Fibroblast of lung (primary cell): ENCODE measurements at regions not wholly inside any gene's neighbourhood (a gene's known extent, or its start where the extent isn't known, plus 50 kb on each side); places are given as distances from the start of the nearest gene placed in this dataset.

Source experiments
- EZH2 ChIP-seq: IDR thresholded peaks from 2 replicates; pipeline ENCODE4 v1.5.1; 2012; ENCODE audit warnings: low read length, control low read depth, mild to moderate bottlenecking; ENCODE audit errors: missing control alignments
- TF ChIP-seq, protein P1 (sequence below), 2 donors: IDR thresholded peaks in 1 of 2; conservative IDR thresholded peaks in 1 of 2; 1 replicate in 1 of 2; 2 replicates in 1 of 2; pipeline ENCODE4 v1.5.1; 2011 to 2012; ENCODE audit warnings: low read length in 2 of 2, control low read depth in 1 of 2, inconsistent platforms in 1 of 2, low read depth in 1 of 2, mild to moderate bottlenecking in 1 of 2

DNA sequence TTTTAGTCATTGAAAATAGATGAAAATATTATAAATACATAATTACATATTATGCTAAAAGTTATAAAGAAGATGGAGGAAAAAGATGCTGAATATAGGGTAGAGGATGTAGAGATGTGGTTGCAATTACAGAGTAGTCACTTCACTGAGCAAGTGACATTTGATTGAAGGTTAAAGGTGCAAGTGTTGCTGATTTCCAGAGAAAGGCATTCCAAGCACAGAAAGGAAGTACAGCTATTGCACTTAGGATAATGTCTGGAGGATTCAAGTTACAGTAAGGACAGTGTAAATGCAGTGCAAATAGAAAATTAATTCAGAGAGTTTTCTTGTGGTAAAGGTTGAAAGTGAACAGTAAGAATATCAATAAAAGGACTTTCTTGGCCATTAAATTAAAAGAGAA is 1721.8 kb downstream of the PCDH9 start:
- TF ChIP-seq, protein P1, sequence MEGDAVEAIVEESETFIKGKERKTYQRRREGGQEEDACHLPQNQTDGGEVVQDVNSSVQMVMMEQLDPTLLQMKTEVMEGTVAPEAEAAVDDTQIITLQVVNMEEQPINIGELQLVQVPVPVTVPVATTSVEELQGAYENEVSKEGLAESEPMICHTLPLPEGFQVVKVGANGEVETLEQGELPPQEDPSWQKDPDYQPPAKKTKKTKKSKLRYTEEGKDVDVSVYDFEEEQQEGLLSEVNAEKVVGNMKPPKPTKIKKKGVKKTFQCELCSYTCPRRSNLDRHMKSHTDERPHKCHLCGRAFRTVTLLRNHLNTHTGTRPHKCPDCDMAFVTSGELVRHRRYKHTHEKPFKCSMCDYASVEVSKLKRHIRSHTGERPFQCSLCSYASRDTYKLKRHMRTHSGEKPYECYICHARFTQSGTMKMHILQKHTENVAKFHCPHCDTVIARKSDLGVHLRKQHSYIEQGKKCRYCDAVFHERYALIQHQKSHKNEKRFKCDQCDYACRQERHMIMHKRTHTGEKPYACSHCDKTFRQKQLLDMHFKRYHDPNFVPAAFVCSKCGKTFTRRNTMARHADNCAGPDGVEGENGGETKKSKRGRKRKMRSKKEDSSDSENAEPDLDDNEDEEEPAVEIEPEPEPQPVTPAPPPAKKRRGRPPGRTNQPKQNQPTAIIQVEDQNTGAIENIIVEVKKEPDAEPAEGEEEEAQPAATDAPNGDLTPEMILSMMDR (conservative IDR thresholded peaks at IDR 0.05 in 1 of 2, IDR thresholded peaks at IDR 0.05 in 1 of 2; ENCODE audit: low read depth in 1 of 2, low read length in 2 of 2), result no peak
- no peak for TF ChIP-seq EZH2
